ENCODE measurements at regions not wholly inside any gene's neighbourhood (a gene's known extent, or its start where the extent isn't known, plus 50 kb on each side); places are given as distances from the start of the nearest gene placed in this dataset.

DNA sequence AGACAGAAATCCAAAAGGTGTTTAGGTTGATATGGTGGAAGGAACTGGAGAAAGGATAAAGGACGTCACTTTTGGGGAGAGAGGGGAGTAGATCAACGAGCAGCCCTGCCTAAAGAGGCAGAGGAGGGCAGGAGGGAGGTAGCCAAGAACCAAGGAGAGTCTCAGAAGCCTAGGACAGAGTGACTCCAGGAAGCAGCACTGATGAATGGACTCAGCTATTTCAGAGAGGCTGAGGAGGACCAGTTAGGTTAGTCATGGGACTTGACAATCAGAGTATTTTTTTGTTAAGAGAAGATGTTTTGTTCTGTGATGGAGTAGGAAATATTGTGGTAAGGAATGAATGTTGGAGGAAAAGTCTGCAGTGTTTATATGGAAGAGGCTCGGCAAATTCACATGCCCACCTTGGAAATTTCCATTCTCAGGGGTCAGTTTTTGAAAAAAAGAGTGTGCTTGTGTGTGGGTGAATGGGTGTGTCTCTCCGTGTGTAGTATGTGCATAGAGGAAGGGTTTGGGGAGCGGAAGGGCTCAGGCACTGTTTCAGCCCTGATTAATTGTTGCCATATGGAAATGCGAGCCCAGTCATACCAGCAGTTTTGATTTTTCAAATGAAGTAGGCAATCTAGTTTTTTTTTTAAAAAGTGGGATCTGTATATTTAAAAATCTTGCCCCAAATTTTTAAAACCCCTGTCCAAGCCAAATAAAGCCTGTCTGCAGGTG, 303.6 kb downstream of the SAMD5 start:
- TF ChIP-seq, protein P1, sequence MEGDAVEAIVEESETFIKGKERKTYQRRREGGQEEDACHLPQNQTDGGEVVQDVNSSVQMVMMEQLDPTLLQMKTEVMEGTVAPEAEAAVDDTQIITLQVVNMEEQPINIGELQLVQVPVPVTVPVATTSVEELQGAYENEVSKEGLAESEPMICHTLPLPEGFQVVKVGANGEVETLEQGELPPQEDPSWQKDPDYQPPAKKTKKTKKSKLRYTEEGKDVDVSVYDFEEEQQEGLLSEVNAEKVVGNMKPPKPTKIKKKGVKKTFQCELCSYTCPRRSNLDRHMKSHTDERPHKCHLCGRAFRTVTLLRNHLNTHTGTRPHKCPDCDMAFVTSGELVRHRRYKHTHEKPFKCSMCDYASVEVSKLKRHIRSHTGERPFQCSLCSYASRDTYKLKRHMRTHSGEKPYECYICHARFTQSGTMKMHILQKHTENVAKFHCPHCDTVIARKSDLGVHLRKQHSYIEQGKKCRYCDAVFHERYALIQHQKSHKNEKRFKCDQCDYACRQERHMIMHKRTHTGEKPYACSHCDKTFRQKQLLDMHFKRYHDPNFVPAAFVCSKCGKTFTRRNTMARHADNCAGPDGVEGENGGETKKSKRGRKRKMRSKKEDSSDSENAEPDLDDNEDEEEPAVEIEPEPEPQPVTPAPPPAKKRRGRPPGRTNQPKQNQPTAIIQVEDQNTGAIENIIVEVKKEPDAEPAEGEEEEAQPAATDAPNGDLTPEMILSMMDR (IDR thresholded peaks at IDR 0.05; ENCODE audit: insufficient read depth, low read length, poor library complexity, severe bottlenecking) = no peak
- H3K27me3 ChIP-seq (replicated peaks; ENCODE audit: control insufficient read depth, insufficient read depth, low read length) = no peaks in the 10 kb centered on the region
- no peaks in the 10 kb centered on the region for H3K36me3 ChIP-seq (ENCODE audit: control insufficient read depth, insufficient read depth, low read length)
- DNase-seq (ENCODE audit: extremely low read depth, insufficient read length) = no peak
- no peak overlapping the region for H3K4me3 ChIP-seq (replicated peaks; ENCODE audit: low read depth, low read length)

DNA sequence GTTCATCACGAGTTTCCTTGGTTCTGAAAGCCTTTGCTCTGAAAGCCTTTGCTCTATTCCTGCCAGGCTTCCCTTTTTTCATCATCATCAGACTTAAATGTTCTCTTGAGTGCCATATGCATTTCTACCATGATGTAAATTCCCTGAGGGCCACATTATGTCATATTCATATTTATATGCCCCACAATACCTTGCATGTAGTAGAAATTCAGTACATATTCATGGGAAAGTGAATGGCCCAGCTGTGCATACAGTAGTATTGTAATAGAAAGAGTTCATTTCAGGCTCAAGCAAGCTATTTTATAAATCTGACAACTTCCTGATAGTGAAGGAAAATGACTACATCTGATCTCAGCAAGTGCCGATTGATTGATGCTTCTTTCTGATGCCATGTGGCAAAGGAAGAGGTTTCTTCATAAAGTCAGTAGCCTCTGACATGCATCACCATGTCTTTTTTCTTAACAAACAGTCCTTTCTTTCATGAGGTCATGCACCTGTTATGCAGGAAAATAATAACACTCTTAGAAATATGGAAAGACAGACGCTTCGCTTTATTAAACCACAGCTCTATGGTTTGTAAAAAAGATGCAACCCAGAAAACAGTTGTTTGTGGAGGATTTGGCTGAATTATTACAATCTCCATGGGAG, 308.7 kb downstream of the SAMD5 start:
- no peak for DNase-seq (ENCODE audit: extremely low read depth, insufficient read length)
- TF ChIP-seq, protein P1 (IDR thresholded peaks at IDR 0.05; ENCODE audit: insufficient read depth, low read length, poor library complexity, severe bottlenecking) = no peak
- no peaks in the 10 kb centered on the region for H3K27me3 ChIP-seq (replicated peaks; ENCODE audit: control insufficient read depth, insufficient read depth, low read length)
- H3K4me3 ChIP-seq (replicated peaks; ENCODE audit: low read depth, low read length) = no peak overlapping the region
- no peaks in the 10 kb centered on the region for H3K36me3 ChIP-seq (ENCODE audit: control insufficient read depth, insufficient read depth, low read length)

- H3K27me3 ChIP-seq (replicated peaks; ENCODE audit: control insufficient read depth, insufficient read depth, low read length) = no peaks in the 10 kb centered on the region
- no peaks in the 10 kb centered on the region for H3K36me3 ChIP-seq (ENCODE audit: control insufficient read depth, insufficient read depth, low read length)
- no peak for DNase-seq (ENCODE audit: extremely low read depth, insufficient read length)
- TF ChIP-seq, protein P1 (IDR thresholded peaks at IDR 0.05; ENCODE audit: insufficient read depth, low read length, poor library complexity, severe bottlenecking) = no peak
- no peak overlapping the region for H3K4me3 ChIP-seq (replicated peaks; ENCODE audit: low read depth, low read length)
Observed at GRCh38 chr6:147820520-147820919, 312.0 kb downstream of the SAMD5 start.

- Histone ChIP-seq H3K4me3 (replicated peaks; ENCODE audit: low read depth, low read length) (no peak overlapping the region), H3K27me3 (replicated peaks; ENCODE audit: control insufficient read depth, insufficient read depth, low read length) (no peaks in the 10 kb centered on the region), H3K36me3 (ENCODE audit: control insufficient read depth, insufficient read depth, low read length) (no peaks in the 10 kb centered on the region)
- TF ChIP-seq, protein P1 (IDR thresholded peaks at IDR 0.05; ENCODE audit: insufficient read depth, low read length, poor library complexity, severe bottlenecking) = no peak
- no peak for DNase-seq (ENCODE audit: extremely low read depth, insufficient read length)
Observed at GRCh38 chr6:147821295-147821897, 312.9 kb downstream of the SAMD5 start.

DNA sequence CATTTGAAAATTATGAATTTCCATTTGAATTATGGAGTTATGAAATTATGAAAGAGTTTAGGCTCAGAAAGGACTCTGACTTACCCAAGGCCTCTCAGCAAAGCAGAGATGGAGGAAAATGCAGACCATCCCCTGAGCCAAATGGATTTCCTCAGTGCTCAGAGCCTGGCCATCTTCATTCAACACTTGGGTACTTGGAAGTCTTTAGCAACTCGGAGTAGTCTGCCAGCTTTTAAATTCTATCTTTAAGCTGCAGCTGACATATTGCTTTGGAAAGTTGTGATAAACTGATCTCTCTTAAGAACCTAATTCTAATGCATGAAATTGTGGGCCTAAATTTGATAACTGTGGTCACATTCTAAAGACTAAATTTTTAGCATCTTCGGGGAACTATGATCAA, 315.4 kb downstream of the SAMD5 start:
- H3K36me3 ChIP-seq (ENCODE audit: control insufficient read depth, insufficient read depth, low read length) = no peaks in the 10 kb centered on the region
- no peaks in the 10 kb centered on the region for H3K27me3 ChIP-seq (replicated peaks; ENCODE audit: control insufficient read depth, insufficient read depth, low read length)
- no peak overlapping the region for H3K4me3 ChIP-seq (replicated peaks; ENCODE audit: low read depth, low read length)
- TF ChIP-seq, protein P1 (IDR thresholded peaks at IDR 0.05; ENCODE audit: insufficient read depth, low read length, poor library complexity, severe bottlenecking) = no peak
- DNase-seq (ENCODE audit: extremely low read depth, insufficient read length) = no peak

Measured in GM06990 (cell line).